Thoracic aorta (tissue), 2 donors: ENCODE measurements at regions not wholly inside any gene's neighbourhood (a gene's known extent, or its start where the extent isn't known, plus 50 kb on each side); places are given as distances from the start of the nearest gene placed in this dataset.
"Not testable (repeated sequence)": the region's sequence is repeated elsewhere in the genome, so short reads cannot be mapped to it uniquely, and the experiment has no call there.

Experiments
- ATAC-seq: fragments of 150-250 bp; one replicate; pipeline ENCODE4 v1.8.0; 2017; ENCODE audit warnings: low read depth; ENCODE audit not compliant: insufficient number of reproducible peaks, low FRiP score
- DNase-seq: peaks from one replicate; pipeline ENCODE4 v3.0.0-alpha.2; 2020; ENCODE audit warnings: low spot score
- H3K27ac ChIP-seq, 2 donors: fragments of 200-600 bp; sonication (generic); 1 replicate in 1 of 2; 2 replicates in 1 of 2; pipeline ENCODE4 v1.5.1; 2016; ENCODE audit warnings: mild to moderate bottlenecking in 2 of 2, moderate library complexity in 2 of 2
- H3K27me3 ChIP-seq: fragments of 200-600 bp; sonication (generic); replicated peaks from 2 replicates; pipeline ENCODE4 v1.6.0; 2016; ENCODE audit warnings: mild to moderate bottlenecking; ENCODE audit not compliant: insufficient read depth
- H3K36me3 ChIP-seq: fragments of 200-600 bp; sonication (generic); one replicate; pipeline ENCODE4 v1.5.1; 2016
- H3K4me1 ChIP-seq, 2 donors: fragments of 200-600 bp; sonication (generic); 1 replicate in 1 of 2; 2 replicates in 1 of 2; pipeline versions ENCODE4 v1.5.1 to v1.6.0; 2016; ENCODE audit warnings: low read depth in 2 of 2, mild to moderate bottlenecking in 1 of 2; ENCODE audit not compliant: control insufficient read depth in 1 of 2
- H3K4me3 ChIP-seq: fragments of 200-600 bp; sonication (generic); 2 replicates; pipeline ENCODE4 v1.5.1; 2016; ENCODE audit warnings: mild to moderate bottlenecking
- H3K9me3 ChIP-seq: fragments of 200-600 bp; sonication (generic); 2 replicates; pipeline ENCODE4 v1.5.1; 2016
- CTCF ChIP-seq: fragments of 200-600 bp; sonication (generic); IDR thresholded peaks from one replicate; pipeline ENCODE4 v1.5.1; 2019; ENCODE audit warnings: antibody characterized with exemption

- no peaks in the 10 kb centered on the region for H3K9me3 ChIP-seq
- H3K27ac ChIP-seq: no peak overlapping the region
- no peak overlapping the region for H3K4me3 ChIP-seq
- no peaks in the 10 kb centered on the region for H3K27me3 ChIP-seq
- no peak for TF ChIP-seq CTCF
- ATAC-seq (no peak), DNase-seq (no peak)
- H3K4me1 ChIP-seq: no peaks in the 10 kb centered on the region
- no peaks in the 10 kb centered on the region for H3K36me3 ChIP-seq
Observed at GRCh38 chrX:114047558-114047957, 536.3 kb upstream of the HTR2C start.

GRCh38 chrX:114046695-114047279, 537.1 kb upstream of the HTR2C start:
- no peak overlapping the region for H3K4me3 ChIP-seq

GRCh38 chrX:114041470-114041869, 542.4 kb upstream of the HTR2C start:
- H3K9me3 ChIP-seq, H3K27ac ChIP-seq, ATAC-seq, H3K4me3 ChIP-seq, H3K27me3 ChIP-seq, DNase-seq, H3K4me1 ChIP-seq, H3K36me3 ChIP-seq: not testable (repeated sequence)

More at GRCh38 chrX:114046695-114047279, 537.1 kb upstream of the HTR2C start:
- no peak for DNase-seq
- H3K27ac ChIP-seq: no peak overlapping the region
- H3K27me3 ChIP-seq: no peaks in the 10 kb centered on the region
- no peak for TF ChIP-seq CTCF
- no peak for ATAC-seq
- no peaks in the 10 kb centered on the region for H3K4me1 ChIP-seq
- no peaks in the 10 kb centered on the region for H3K9me3 ChIP-seq
- no peaks in the 10 kb centered on the region for H3K36me3 ChIP-seq

- not testable (repeated sequence) for H3K9me3 ChIP-seq, H3K4me1 ChIP-seq, H3K36me3 ChIP-seq, H3K27me3 ChIP-seq, ATAC-seq, H3K27ac ChIP-seq, H3K4me3 ChIP-seq, DNase-seq
Observed at GRCh38 chrX:114040661-114041269, 543.1 kb upstream of the HTR2C start.

GRCh38 chrX:114040111-114040510, 543.8 kb upstream of the HTR2C start:
- not testable (repeated sequence) for H3K9me3 ChIP-seq, H3K27ac ChIP-seq, H3K4me1 ChIP-seq, H3K27me3 ChIP-seq, DNase-seq, ATAC-seq, H3K36me3 ChIP-seq, H3K4me3 ChIP-seq

- no peak for ATAC-seq
- H3K4me1 ChIP-seq: no peaks in the 10 kb centered on the region
- TF ChIP-seq CTCF: no peak
- no peaks in the 10 kb centered on the region for H3K9me3 ChIP-seq
- no peak overlapping the region for H3K27ac ChIP-seq
- H3K27me3 ChIP-seq: no peaks in the 10 kb centered on the region
- no peak for DNase-seq
- no peaks in the 10 kb centered on the region for H3K36me3 ChIP-seq
- no peak overlapping the region for H3K4me3 ChIP-seq
Observed at GRCh38 chrX:114038358-114038757, 545.5 kb upstream of the HTR2C start.

- TF ChIP-seq CTCF: no peak
- no peak for ATAC-seq
- H3K27me3 ChIP-seq: no peaks in the 10 kb centered on the region
Observed at GRCh38 chrX:114037515-114037914, 546.4 kb upstream of the HTR2C start.

More at GRCh38 chrX:114037515-114037914, 546.4 kb upstream of the HTR2C start:
- Histone ChIP-seq H3K36me3 (no peaks in the 10 kb centered on the region), H3K9me3 (no peaks in the 10 kb centered on the region), H3K27ac (no peak overlapping the region), H3K4me1 (no peaks in the 10 kb centered on the region), H3K4me3 (no peak overlapping the region)
- DNase-seq: no peak
